ENCODE measurements at regions not wholly inside any gene's neighbourhood (a gene's known extent, or its start where the extent isn't known, plus 50 kb on each side); places are given as distances from the start of the nearest gene placed in this dataset.
"Not testable (repeated sequence)": the region's sequence is repeated elsewhere in the genome, so short reads cannot be mapped to it uniquely, and the experiment has no call there.

DNA sequence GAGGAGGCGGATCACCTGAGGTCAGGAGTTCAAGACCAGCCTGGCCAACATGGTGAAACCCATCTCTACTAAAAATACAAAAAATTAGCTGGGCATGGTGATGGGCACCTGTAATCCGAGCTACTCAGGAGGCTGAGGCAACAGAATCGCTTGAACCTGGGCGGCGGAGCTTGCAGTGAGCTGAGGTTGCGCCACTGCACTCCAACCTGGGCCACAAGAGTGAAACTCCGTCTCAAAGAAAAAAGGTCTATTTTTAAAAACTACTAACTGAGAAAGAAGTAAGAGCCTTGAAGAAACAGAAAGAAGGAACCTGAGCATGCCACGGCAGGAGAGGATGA, 95.7 kb upstream of the DLG1 start:
- TF ChIP-seq TAF1 (IDR thresholded peaks at IDR 0.05; ENCODE audit: low read depth, low read length); POLR2A (IDR thresholded peaks at IDR 0.05; ENCODE audit: low read depth, low read length); POLR2AphosphoS5 (IDR thresholded peaks at IDR 0.05; ENCODE audit: low read depth, low read length); SPI1 (IDR thresholded peaks at IDR 0.05; ENCODE audit: low read depth, low read length); POU2F2 (IDR thresholded peaks at IDR 0.05; ENCODE audit: low read depth, low read length); PAX5 (IDR thresholded peaks at IDR 0.05; ENCODE audit: insufficient read depth, low read length, severe bottlenecking): not testable (repeated sequence)
